Spleen (tissue), 7 donors: ENCODE measurements at regions not wholly inside any gene's neighbourhood (a gene's known extent, or its start where the extent isn't known, plus 50 kb on each side); places are given as distances from the start of the nearest gene placed in this dataset.

Experiments
- POLR2AphosphoS5 ChIP-seq, 3 donors: sonication (generic); formaldehyde crosslinking; IDR thresholded peaks; one replicate each; pipeline ENCODE4 v1.5.1; 2017; ENCODE audit warnings: antibody characterized with exemption in 3 of 3
- TF ChIP-seq, protein P1 (sequence below), 11 experiments: fragments of 200-600 bp in 7 of 11; fragments of 450-650 bp in 4 of 11; sonication (generic) in 4 of 11; IDR thresholded peaks in 8 of 11; conservative IDR thresholded peaks in 3 of 11; 1 replicate in 7 of 11; 2 replicates in 4 of 11; pipeline versions ENCODE4 v1.4.0 to v1.8.0; 2016 to 2021; ENCODE audit warnings: antibody characterized with exemption in 11 of 11, inconsistent platforms in 4 of 11, mild to moderate bottlenecking in 1 of 11
- donor health status: DM: no; HTN: no; CAD: no; lungs with moderate emphysema.
- donor health status: DM: no; HTN: no; CAD: no.
- donor health status: DM: no; HTN: no; CAD: no.

- TF ChIP-seq, protein P1, sequence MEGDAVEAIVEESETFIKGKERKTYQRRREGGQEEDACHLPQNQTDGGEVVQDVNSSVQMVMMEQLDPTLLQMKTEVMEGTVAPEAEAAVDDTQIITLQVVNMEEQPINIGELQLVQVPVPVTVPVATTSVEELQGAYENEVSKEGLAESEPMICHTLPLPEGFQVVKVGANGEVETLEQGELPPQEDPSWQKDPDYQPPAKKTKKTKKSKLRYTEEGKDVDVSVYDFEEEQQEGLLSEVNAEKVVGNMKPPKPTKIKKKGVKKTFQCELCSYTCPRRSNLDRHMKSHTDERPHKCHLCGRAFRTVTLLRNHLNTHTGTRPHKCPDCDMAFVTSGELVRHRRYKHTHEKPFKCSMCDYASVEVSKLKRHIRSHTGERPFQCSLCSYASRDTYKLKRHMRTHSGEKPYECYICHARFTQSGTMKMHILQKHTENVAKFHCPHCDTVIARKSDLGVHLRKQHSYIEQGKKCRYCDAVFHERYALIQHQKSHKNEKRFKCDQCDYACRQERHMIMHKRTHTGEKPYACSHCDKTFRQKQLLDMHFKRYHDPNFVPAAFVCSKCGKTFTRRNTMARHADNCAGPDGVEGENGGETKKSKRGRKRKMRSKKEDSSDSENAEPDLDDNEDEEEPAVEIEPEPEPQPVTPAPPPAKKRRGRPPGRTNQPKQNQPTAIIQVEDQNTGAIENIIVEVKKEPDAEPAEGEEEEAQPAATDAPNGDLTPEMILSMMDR (IDR thresholded peaks at IDR 0.05 in 8 of 11, conservative IDR thresholded peaks at IDR 0.05 in 3 of 11): no peak
- no peak for TF ChIP-seq POLR2AphosphoS5 (IDR thresholded peaks at IDR 0.05)
Observed at GRCh38 chr3:83769791-83770663, 1188.8 kb upstream of the CADM2 start.
